ENCODE measurements at regions not wholly inside any gene's neighbourhood (a gene's known extent, or its start where the extent isn't known, plus 50 kb on each side); places are given as distances from the start of the nearest gene placed in this dataset.
"Not testable (repeated sequence)": the region's sequence is repeated elsewhere in the genome, so short reads cannot be mapped to it uniquely, and the experiment has no call there.

DNA sequence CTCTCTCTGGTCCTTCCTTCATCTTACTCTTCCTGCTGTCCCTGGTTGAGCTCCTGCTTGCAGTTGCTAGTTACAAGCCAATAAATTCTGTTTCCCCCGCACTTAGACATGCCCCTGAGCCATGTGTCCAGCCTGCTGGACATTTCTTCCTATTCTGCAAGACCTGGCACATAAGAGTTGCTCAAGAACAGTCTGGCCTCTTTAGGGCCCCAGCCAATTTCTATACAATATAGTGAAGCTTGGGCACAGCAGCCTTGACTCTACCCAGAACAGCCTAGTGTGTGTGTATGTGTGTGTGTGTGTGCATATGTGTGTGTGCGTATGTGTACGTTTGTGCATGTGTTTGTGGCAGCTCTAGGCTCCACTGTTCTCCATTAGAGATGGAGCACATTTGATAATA lies 276.0 kb downstream of the CYRIA start:
- H3K4me3 ChIP-seq (ENCODE audit: low read depth, low read length), result no peak overlapping the region
- DNase-seq (ENCODE audit: low read depth), result no peak
- TF ChIP-seq, protein P1, sequence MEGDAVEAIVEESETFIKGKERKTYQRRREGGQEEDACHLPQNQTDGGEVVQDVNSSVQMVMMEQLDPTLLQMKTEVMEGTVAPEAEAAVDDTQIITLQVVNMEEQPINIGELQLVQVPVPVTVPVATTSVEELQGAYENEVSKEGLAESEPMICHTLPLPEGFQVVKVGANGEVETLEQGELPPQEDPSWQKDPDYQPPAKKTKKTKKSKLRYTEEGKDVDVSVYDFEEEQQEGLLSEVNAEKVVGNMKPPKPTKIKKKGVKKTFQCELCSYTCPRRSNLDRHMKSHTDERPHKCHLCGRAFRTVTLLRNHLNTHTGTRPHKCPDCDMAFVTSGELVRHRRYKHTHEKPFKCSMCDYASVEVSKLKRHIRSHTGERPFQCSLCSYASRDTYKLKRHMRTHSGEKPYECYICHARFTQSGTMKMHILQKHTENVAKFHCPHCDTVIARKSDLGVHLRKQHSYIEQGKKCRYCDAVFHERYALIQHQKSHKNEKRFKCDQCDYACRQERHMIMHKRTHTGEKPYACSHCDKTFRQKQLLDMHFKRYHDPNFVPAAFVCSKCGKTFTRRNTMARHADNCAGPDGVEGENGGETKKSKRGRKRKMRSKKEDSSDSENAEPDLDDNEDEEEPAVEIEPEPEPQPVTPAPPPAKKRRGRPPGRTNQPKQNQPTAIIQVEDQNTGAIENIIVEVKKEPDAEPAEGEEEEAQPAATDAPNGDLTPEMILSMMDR (IDR thresholded peaks at IDR 0.05; ENCODE audit: low read depth, low read length, missing control alignments), result no peak

DNA sequence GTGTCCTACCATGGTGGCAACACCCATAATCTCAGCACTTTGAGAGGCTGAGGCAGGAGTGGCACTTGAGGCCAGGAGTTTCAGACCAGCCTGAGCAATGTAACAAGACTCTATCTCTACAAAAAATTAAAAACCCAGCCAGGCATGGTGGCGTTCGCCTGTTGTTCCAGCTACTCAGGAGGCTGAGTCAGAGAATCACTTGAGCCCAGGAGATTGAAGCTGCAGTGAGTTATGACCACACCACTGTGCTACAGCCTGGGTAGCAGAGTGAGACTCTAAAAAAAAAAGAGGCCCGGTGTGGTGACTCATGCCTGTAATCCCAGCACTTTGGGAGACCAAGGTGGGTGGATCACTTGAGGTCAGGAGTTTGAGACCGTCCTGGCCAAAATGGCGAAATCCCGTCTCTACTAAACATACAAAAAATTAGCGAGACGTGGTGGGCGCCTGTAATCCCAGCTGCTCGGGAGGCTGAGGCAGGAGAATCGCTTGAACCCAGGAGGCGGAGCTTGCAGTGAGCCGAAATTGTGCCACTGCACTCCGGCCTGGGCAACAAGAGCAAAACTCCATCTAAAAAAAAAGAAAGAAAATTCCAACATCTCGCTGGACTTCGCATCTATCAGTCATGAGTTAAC lies 277.3 kb downstream of the CYRIA start:
- not testable (repeated sequence) for DNase-seq (ENCODE audit: low read depth); H3K4me3 ChIP-seq (ENCODE audit: low read depth, low read length)

DNA sequence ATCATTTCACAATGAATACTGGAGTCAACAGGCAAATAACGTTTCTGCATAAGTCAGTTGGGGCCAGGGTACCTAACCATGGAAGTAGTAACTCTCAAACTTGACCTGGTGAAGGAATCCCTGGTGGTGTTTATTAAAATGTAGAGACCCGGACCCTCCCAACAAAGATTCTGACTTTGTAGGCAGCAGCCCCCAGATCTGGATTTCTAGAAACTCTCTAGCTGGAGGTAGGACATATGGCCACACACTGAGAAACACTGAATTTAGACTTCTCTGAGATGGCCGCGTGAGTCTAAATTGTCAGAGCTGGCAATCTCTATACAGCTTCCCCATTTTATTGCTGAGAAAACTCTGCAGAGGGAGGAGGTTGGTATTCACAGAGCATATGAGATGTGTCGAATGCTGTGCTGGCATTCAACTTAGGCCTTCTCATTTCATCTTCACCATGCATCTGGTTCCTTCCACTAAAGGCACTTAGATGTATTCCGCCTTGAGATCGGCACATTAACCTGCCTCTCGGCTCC lies 278.1 kb downstream of the CYRIA start:
- TF ChIP-seq, protein P1 (IDR thresholded peaks at IDR 0.05; ENCODE audit: low read depth, low read length, missing control alignments), result no peak
- DNase-seq (ENCODE audit: low read depth), result no peak

DNA sequence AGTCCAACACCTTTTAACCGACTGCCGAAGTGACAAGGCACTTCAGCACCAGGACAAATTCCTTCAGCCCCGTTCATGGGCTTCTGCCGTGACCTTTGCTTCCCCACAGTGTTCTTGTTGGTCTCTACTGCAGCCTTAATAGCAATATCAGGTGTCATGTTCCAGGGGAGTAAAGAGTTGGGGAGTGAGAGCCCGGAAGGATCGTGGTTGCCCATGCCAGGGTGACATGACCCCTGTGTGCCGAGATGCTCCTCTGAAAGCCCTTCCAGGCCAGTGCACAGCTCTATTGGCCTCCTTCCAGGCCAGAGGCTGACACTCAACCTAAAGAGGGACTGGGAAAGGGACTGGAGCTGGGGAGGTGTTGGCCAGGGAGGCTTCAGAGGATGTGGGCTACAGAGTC lies 279.2 kb downstream of the CYRIA start:
- TF ChIP-seq, protein P1 (IDR thresholded peaks at IDR 0.05; ENCODE audit: low read depth, low read length, missing control alignments), result no peak
- no peak for DNase-seq (ENCODE audit: low read depth)

More for the DNA sequence above, 278.1 kb downstream of the CYRIA start:
- H3K4me3 ChIP-seq (ENCODE audit: low read depth, low read length), result no peak overlapping the region

GRCh38 chr2:16386031-16386430 lies 279.6 kb downstream of the CYRIA start:
- TF ChIP-seq, protein P1 (IDR thresholded peaks at IDR 0.05; ENCODE audit: low read depth, low read length, missing control alignments), result no peak
- DNase-seq (ENCODE audit: low read depth), result no peak
- H3K4me3 ChIP-seq (ENCODE audit: low read depth, low read length), result no peak overlapping the region

More for the DNA sequence above, 279.2 kb downstream of the CYRIA start:
- H3K4me3 ChIP-seq (ENCODE audit: low read depth, low read length), result no peak overlapping the region

DNA sequence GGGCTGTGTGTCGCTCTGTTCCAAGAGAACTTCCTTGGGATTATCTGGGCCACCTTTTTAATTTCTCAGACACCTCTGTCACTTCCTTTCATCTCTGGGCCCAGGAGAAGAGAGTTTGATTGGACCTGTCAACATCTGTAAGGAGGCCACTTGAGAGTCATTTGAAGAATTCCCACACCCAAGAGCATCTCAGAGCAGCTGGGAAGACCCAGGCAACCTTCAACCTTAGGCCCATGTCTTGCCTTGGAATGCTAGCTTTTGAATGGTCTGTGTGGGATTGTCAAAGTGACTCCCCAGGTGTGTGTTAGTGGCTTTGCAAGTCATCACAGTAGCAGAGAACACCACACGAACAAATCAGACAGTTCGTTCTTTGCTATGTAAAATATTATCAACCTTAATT lies 280.3 kb downstream of the CYRIA start:
- DNase-seq (ENCODE audit: low read depth), result no peak
- H3K4me3 ChIP-seq (ENCODE audit: low read depth, low read length), result no peak overlapping the region
- TF ChIP-seq, protein P1 (IDR thresholded peaks at IDR 0.05; ENCODE audit: low read depth, low read length, missing control alignments), result no peak

DNA sequence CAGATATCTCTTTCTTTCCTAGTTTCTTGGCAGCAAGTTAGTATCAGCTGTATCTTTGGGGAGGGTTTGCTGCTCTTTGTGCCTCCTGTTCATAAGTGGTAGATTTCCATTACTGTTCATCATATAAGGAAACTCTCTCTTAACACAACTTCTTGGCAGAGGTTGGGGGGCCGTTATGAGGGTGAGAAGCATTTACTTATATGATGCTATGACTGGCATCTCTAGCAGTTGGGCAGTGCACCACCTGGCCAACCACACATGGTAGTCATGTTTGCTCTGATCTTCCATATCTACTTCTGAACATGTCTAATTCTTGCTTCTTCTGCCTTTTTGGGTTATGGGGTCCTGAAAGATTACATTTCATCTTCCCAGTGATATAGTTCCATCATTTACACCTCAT lies 282.2 kb downstream of the CYRIA start:
- DNase-seq (ENCODE audit: low read depth), result no peak
- TF ChIP-seq, protein P1 (IDR thresholded peaks at IDR 0.05; ENCODE audit: low read depth, low read length, missing control alignments), result no peak
- no peak overlapping the region for H3K4me3 ChIP-seq (ENCODE audit: low read depth, low read length)

Measured in GM12864 (cell line).